ENCODE measurements at regions not wholly inside any gene's neighbourhood (a gene's known extent, or its start where the extent isn't known, plus 50 kb on each side); places are given as distances from the start of the nearest gene placed in this dataset.

DNA sequence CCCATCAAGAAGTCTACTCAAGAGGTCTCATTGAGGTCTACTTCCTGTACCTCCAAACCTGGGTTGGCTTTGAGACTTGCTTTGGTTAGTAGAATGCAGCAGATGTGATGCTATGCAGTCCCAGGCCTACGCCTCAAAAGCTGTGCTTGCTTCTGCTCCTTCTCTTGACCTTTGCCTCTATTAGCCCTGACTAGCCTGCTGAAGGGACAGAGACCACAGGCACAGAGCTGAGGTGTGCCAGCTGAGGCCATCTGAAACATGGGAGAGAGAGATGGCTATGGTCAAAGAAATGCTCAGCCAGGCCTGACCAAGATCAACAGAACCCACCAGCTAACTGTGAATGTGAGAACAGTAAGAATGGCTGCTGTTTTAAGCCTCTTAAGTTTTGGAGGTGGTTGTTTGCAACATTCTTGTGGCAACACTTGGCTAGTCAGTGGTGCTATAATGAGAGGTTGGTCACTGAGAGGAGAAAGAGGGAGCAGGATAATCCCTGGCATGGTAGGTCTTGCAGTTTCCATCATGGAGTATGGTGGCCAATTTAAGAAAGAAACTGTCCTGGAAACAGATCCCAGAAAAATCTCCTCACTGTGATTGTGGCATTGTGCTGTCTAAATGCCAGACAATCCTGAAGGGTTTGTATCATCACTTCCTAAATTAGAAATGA, 176.1 kb upstream of the PHYHIPL start:
- intact Hi-C loops (cut with DNase I; ENCODE audit: low total_unique reads) = no loop called here
- TF ChIP-seq EP300 (IDR thresholded peaks at IDR 0.05; ENCODE audit: low read depth) (no peak), POLR2AphosphoS5 (IDR thresholded peaks at IDR 0.05) (no peak), POLR2A (IDR thresholded peaks at IDR 0.05) (no peak), CTCF (IDR thresholded peaks at IDR 0.05) (no peak)
- 93% methylated on average over 1 of the region's 1 CpG; no CpG with 5 or more reads in 1 of the 2 donors for WGBS, 2 donors (ENCODE audit: low coverage in 1 of 2)
- DNase-seq = no peak
- Histone ChIP-seq H3K4me3 (no peak overlapping the region), H3K27ac (no peak overlapping the region), H3K36me3 (no peaks in the 10 kb centered on the region), H3K27me3 (no peaks in the 10 kb centered on the region), H3K9me3 (no peaks in the 10 kb centered on the region), H3K4me1 (no peaks in the 10 kb centered on the region)
- in situ Hi-C loops (cut with MboI; ENCODE audit: low pct_ligation_motif_present in 1 of 4, low pct_unique_long_range_greater_than_20kb in 1 of 4, low sequenced_read_pairs in 3 of 4) = no loop called here

DNA sequence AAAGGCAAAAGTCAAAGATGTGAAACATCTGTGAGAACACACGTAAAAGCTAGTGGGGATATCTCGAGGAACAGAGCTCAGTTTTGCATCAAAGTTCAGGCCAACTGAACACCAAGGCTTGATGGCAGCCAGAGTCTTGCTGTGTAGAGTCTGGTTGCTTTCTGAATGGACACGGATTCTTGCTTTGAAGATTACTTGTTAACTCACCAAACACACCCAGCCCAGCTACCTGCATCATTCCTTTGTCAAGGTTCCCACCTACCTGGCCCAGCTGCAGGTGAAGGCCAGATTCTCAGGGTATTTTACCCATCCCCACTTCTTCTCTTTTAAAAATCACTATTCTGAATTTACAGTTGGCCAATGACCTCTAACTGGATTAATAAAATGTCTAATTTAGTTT, 174.4 kb upstream of the PHYHIPL start:
- intact Hi-C loops (cut with DNase I; ENCODE audit: low total_unique reads) = no loop called here
- Histone ChIP-seq H3K9me3 (no peaks in the 10 kb centered on the region), H3K4me1 (no peaks in the 10 kb centered on the region), H3K4me3 (no peak overlapping the region), H3K36me3 (no peaks in the 10 kb centered on the region), H3K27ac (no peak overlapping the region), H3K27me3 (no peaks in the 10 kb centered on the region)
- 58 to 68% methylated on average over 3 of the region's 3 CpGs for WGBS, 2 donors (ENCODE audit: low coverage in 1 of 2)
- DNase-seq = no peak
- TF ChIP-seq POLR2AphosphoS5 (IDR thresholded peaks at IDR 0.05) (no peak), POLR2A (IDR thresholded peaks at IDR 0.05) (no peak), CTCF (IDR thresholded peaks at IDR 0.05) (no peak), EP300 (IDR thresholded peaks at IDR 0.05; ENCODE audit: low read depth) (no peak)
- in situ Hi-C loops (cut with MboI; ENCODE audit: low pct_ligation_motif_present in 1 of 4, low pct_unique_long_range_greater_than_20kb in 1 of 4, low sequenced_read_pairs in 3 of 4) = no loop called here

DNA sequence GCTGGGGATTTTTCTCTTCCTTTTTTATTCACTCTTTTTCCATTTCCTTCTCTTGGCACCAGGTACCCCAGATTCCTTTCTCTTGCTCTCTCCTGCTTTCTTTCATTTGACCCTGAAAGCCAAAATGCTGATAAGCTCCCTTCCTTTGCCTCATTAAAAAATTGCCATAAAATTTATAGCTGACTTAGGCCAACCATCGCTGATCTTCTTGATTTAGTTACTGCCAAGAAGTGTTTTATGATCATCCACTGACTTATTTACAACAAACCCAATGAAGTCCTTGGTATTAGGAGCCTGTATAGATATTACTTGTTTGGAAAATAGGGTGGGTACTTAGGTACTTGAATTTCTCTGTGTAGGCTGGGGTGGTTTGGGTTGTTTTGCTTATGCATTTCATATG, 173.2 kb upstream of the PHYHIPL start:
- TF ChIP-seq POLR2AphosphoS5 (IDR thresholded peaks at IDR 0.05) (no peak), CTCF (IDR thresholded peaks at IDR 0.05) (no peak), EP300 (IDR thresholded peaks at IDR 0.05; ENCODE audit: low read depth) (no peak), POLR2A (IDR thresholded peaks at IDR 0.05) (no peak)
- in situ Hi-C loops (cut with MboI; ENCODE audit: low pct_ligation_motif_present in 1 of 4, low pct_unique_long_range_greater_than_20kb in 1 of 4, low sequenced_read_pairs in 3 of 4) = no loop called here
- no peaks in the 10 kb centered on the region for H3K9me3 ChIP-seq

GRCh38 chr10:59004392-59004791, 172.1 kb upstream of the PHYHIPL start:
- intact Hi-C loops (cut with DNase I; ENCODE audit: low total_unique reads) (no loop called here), in situ Hi-C loops (cut with MboI; ENCODE audit: low pct_ligation_motif_present in 1 of 4, low pct_unique_long_range_greater_than_20kb in 1 of 4, low sequenced_read_pairs in 3 of 4) (no loop called here)
- Histone ChIP-seq H3K27me3 (no peaks in the 10 kb centered on the region), H3K36me3 (no peaks in the 10 kb centered on the region), H3K9me3 (no peaks in the 10 kb centered on the region), H3K27ac (no peak overlapping the region), H3K4me1 (no peaks in the 10 kb centered on the region), H3K4me3 (no peak overlapping the region)
- WGBS, 2 donors (ENCODE audit: low coverage in 1 of 2) = 59 to 82% methylated on average over 1 of the region's 1 CpG
- TF ChIP-seq EP300 (IDR thresholded peaks at IDR 0.05; ENCODE audit: low read depth) = no peak
- TF ChIP-seq POLR2AphosphoS5 (IDR thresholded peaks at IDR 0.05) = no peak
- TF ChIP-seq CTCF (IDR thresholded peaks at IDR 0.05) = no peak
- DNase-seq = no peak

More for the DNA sequence above, 173.2 kb upstream of the PHYHIPL start:
- Histone ChIP-seq H3K27me3 (no peaks in the 10 kb centered on the region), H3K4me3 (no peak overlapping the region), H3K27ac (no peak overlapping the region), H3K4me1 (no peaks in the 10 kb centered on the region), H3K36me3 (no peaks in the 10 kb centered on the region)
- WGBS, 2 donors (ENCODE audit: low coverage in 1 of 2) = 33 to 45% methylated on average over 1 of the region's 1 CpG
- DNase-seq = no peak
- intact Hi-C loops (cut with DNase I; ENCODE audit: low total_unique reads) = no loop called here
